ENCODE measurements at regions not wholly inside any gene's neighbourhood (a gene's known extent, or its start where the extent isn't known, plus 50 kb on each side); places are given as distances from the start of the nearest gene placed in this dataset.
"Not testable (repeated sequence)": the region's sequence is repeated elsewhere in the genome, so short reads cannot be mapped to it uniquely, and the experiment has no call there.

- WGBS (ENCODE audit: low lambda C conversion rate) = 61% methylated on average over 3 of the region's 3 CpGs
- Histone ChIP-seq H3K27ac (ENCODE audit: low read depth in 2 of 2, low read length in 1 of 2) (no peak overlapping the region), H3K9me2 (no peaks in the 10 kb centered on the region), H4K20me1 (ENCODE audit: insufficient read depth) (no peaks in the 10 kb centered on the region; the same call in 1 of the 2 replicates), H2AFZ (ENCODE audit: low read depth) (no peak overlapping the region), H3K4me3 (ENCODE audit: low read depth in 2 of 2, low read length in 1 of 2) (no peak overlapping the region), H3K36me3 (replicated peaks in 1 of 2; ENCODE audit: control insufficient read depth in 1 of 2, insufficient read depth in 2 of 2, low read length in 1 of 2) (no peaks in the 10 kb centered on the region), H3F3A (replicated peaks; ENCODE audit: insufficient read depth) (peaks cover 16% of the 10 kb centered on the region), H3K9ac (no peak overlapping the region), H3K4me1 (ENCODE audit: control insufficient read depth in 1 of 2, insufficient read depth in 2 of 2, low read depth in 1 of 2, low read length in 1 of 2) (peaks cover 0 to 14% of the 10 kb centered on the region in 2 experiments; a peak in 2 of 4 replicates), H3K4me2 (no peak overlapping the region), H3K9me3 (no peaks in the 10 kb centered on the region), H3K27me3 (ENCODE audit: insufficient read depth) (no peaks in the 10 kb centered on the region), H3K79me2 (ENCODE audit: insufficient read depth) (no peaks in the 10 kb centered on the region)
- ChIA-PET POLR2A (no interaction called here), CTCF (no interaction called here)
- TF ChIP-seq ZBTB33 (IDR thresholded peaks at IDR 0.05; ENCODE audit: borderline replicate concordance, low read depth) (no peak), MEF2A (IDR thresholded peaks at IDR 0.05; ENCODE audit: borderline replicate concordance, low read depth) (no peak), RCOR1 (IDR thresholded peaks at IDR 0.05; ENCODE audit: low read length) (no peak), EP300 (IDR thresholded peaks at IDR 0.05; ENCODE audit: borderline replicate concordance in 1 of 2, low read depth in 1 of 2, low read length in 1 of 2) (no peak), SMC3 (IDR thresholded peaks at IDR 0.05; ENCODE audit: low read depth, low read length) (no peak), MXI1 (IDR thresholded peaks at IDR 0.05; ENCODE audit: low read depth, low read length) (no peak), GABPA (IDR thresholded peaks at IDR 0.05; ENCODE audit: low read depth) (no peak), TCF12 (IDR thresholded peaks at IDR 0.05) (no peak), POLR2AphosphoS5 (IDR thresholded peaks at IDR 0.05; ENCODE audit: low read depth, low read length) (no peak), NRF1 (IDR thresholded peaks at IDR 0.05; ENCODE audit: low read depth, low read length) (no peak)
- no peak for DNase-seq
These were observed 212.5 kb upstream of the DDHD1 start for GRCh38 chr14:53365486-53366130.

GRCh38 chr14:53362916-53363315 lies 209.8 kb upstream of the DDHD1 start:
- H3K4me3 ChIP-seq (ENCODE audit: low read depth in 2 of 2, low read length in 1 of 2); H3K27me3 ChIP-seq (ENCODE audit: insufficient read depth); H3K9me2 ChIP-seq; H3F3A ChIP-seq (replicated peaks; ENCODE audit: insufficient read depth); H3K27ac ChIP-seq (ENCODE audit: low read depth in 2 of 2, low read length in 1 of 2); POLR2A ChIA-PET; H3K36me3 ChIP-seq (replicated peaks in 1 of 2; ENCODE audit: control insufficient read depth in 1 of 2, insufficient read depth in 2 of 2, low read length in 1 of 2); H2AFZ ChIP-seq (ENCODE audit: low read depth); H3K4me1 ChIP-seq (ENCODE audit: control insufficient read depth in 1 of 2, insufficient read depth in 2 of 2, low read depth in 1 of 2, low read length in 1 of 2); H3K79me2 ChIP-seq (ENCODE audit: insufficient read depth); H4K20me1 ChIP-seq (ENCODE audit: insufficient read depth); DNase-seq; H3K4me2 ChIP-seq; H3K9ac ChIP-seq; H3K9me3 ChIP-seq: not testable (repeated sequence)
- CTCF ChIA-PET = interaction anchor here (1.0 kb wide), 1 partner anchor 56 kb away, joined by 3 read pairs; no protein-coding TSS in a partner anchor
- WGBS (ENCODE audit: low lambda C conversion rate) = 55% methylated on average over 2 of the region's 2 CpGs

GRCh38 chr14:53360829-53361228 lies 207.7 kb upstream of the DDHD1 start:
- H3K27me3 ChIP-seq (ENCODE audit: insufficient read depth) = no peaks in the 10 kb centered on the region
- POLR2A ChIA-PET = no interaction called here
- CTCF ChIA-PET = interaction anchor here (0.9 kb wide), 1 partner anchor 54 kb away, joined by 3 read pairs; no protein-coding TSS in a partner anchor
- TF ChIP-seq IRF3 (IDR thresholded peaks at IDR 0.05; ENCODE audit: low read depth, low read length) (no peak), NFIC (IDR thresholded peaks at IDR 0.05; ENCODE audit: borderline replicate concordance) (no peak), YY1 (IDR thresholded peaks at IDR 0.05; ENCODE audit: low read depth) (no peak), MEF2A (IDR thresholded peaks at IDR 0.05; ENCODE audit: borderline replicate concordance, low read depth) (no peak), CTCF (IDR thresholded peaks at IDR 0.05) (no peak)

More at GRCh38 chr14:53360829-53361228, 207.7 kb upstream of the DDHD1 start:
- Histone ChIP-seq H4K20me1 (ENCODE audit: insufficient read depth) (no peaks in the 10 kb centered on the region), H3K36me3 (replicated peaks in 1 of 2; ENCODE audit: control insufficient read depth in 1 of 2, insufficient read depth in 2 of 2, low read length in 1 of 2) (no peaks in the 10 kb centered on the region), H3K9ac (no peak overlapping the region), H3K27ac (ENCODE audit: low read depth in 2 of 2, low read length in 1 of 2) (no peak overlapping the region), H3K4me1 (ENCODE audit: control insufficient read depth in 1 of 2, insufficient read depth in 2 of 2, low read depth in 1 of 2, low read length in 1 of 2) (peaks cover 0 to 1% of the 10 kb centered on the region in 2 experiments; a peak in 1 of 4 replicates), H3K9me3 (no peaks in the 10 kb centered on the region), H3K4me2 (no peak overlapping the region), H2AFZ (ENCODE audit: low read depth) (no peak overlapping the region), H3F3A (replicated peaks; ENCODE audit: insufficient read depth) (no peaks in the 10 kb centered on the region), H3K79me2 (ENCODE audit: insufficient read depth) (no peaks in the 10 kb centered on the region), H3K9me2 (no peaks in the 10 kb centered on the region), H3K4me3 (ENCODE audit: low read depth in 2 of 2, low read length in 1 of 2) (no peak overlapping the region)
- no peak for DNase-seq
